ENCODE measurements at regions not wholly inside any gene's neighbourhood (a gene's known extent, or its start where the extent isn't known, plus 50 kb on each side); places are given as distances from the start of the nearest gene placed in this dataset.

- TF ChIP-seq CTCF (optimal IDR thresholded peaks at IDR 0.05 in 1 of 3, IDR thresholded peaks at IDR 0.05 in 1 of 3, conservative IDR thresholded peaks at IDR 0.05 in 1 of 3; ENCODE audit: extremely low read depth in 1 of 3, insufficient read depth in 2 of 3, low read length in 3 of 3) (no peak), EZH2 (IDR thresholded peaks at IDR 0.05; ENCODE audit: low read length) (no peak)
Measured at GRCh38 chr11:130640526-130640925, 192.1 kb downstream of the ADAMTS15 start.
